ENCODE measurements at regions not wholly inside any gene's neighbourhood (a gene's known extent, or its start where the extent isn't known, plus 50 kb on each side); places are given as distances from the start of the nearest gene placed in this dataset.
"Not testable (repeated sequence)": the region's sequence is repeated elsewhere in the genome, so short reads cannot be mapped to it uniquely, and the experiment has no call there.

DNA sequence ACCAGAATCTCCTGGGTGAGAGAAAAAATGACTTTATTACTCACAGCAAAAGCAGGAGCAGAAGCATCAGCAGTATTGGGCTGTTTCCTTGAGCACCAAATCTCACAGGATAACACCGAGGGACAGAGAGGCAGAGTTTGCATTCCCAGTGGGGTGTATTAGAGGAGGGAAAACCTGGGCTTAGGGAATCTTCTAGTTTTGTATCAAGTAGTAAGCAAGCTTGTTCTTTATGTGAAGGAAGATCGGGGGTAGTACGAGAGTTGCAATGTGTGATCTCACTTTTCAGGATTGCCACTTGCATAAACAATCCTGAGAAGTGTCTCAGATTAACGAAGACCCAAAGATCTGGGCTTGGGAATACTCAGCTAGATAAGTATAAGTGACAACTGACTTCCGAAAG lies 1163.0 kb downstream of the TAF11L14 start:
- no peak overlapping the region for H2AFZ ChIP-seq (ENCODE audit: low read length, unreplicated experiment)
- no peaks in the 10 kb centered on the region for H3K36me3 ChIP-seq (ENCODE audit: insufficient read depth, low read length)
- H3K4me1 ChIP-seq (ENCODE audit: control insufficient read depth, insufficient read depth, low read length, unreplicated experiment) = no peaks in the 10 kb centered on the region
- H3K79me2 ChIP-seq (ENCODE audit: control insufficient read depth, insufficient read depth, low read length, unreplicated experiment) = no peaks in the 10 kb centered on the region
- no peak overlapping the region for H3K4me3 ChIP-seq (ENCODE audit: low read depth, low read length)
- H3K27ac ChIP-seq (ENCODE audit: low read depth, low read length) = no peak overlapping the region
- 0 out of 2 replicates have a peak, but pooled peaks cover 3% of the 10 kb centered on the region for H3K27me3 ChIP-seq (ENCODE audit: insufficient read depth, low read length)

DNA sequence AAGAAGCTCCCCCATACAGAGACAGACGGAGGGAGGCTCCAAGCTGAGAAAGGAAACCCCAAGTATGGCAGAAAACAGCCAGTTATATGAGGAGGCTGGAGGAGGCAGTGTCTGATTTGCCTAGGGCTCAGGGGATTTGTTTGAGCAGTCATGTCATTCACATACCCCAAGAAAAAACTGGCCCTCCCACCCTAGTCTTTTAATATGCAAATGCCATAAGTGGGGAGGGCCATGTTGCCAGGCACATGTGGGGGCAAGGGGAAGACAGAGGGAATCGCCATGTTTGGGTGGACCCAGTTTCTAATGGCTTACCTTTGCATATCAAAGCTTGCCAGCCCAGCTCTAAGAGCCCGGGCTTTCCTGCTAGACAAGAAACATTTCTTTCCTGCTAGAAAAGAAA lies 1163.8 kb downstream of the TAF11L14 start:
- no peak overlapping the region for H3K4me3 ChIP-seq (ENCODE audit: low read depth, low read length)
- H3K79me2 ChIP-seq (ENCODE audit: control insufficient read depth, insufficient read depth, low read length, unreplicated experiment) = no peaks in the 10 kb centered on the region
- no peaks in the 10 kb centered on the region for H3K36me3 ChIP-seq (ENCODE audit: insufficient read depth, low read length)
- H3K4me1 ChIP-seq (ENCODE audit: control insufficient read depth, insufficient read depth, low read length, unreplicated experiment) = no peaks in the 10 kb centered on the region
- H3K27me3 ChIP-seq (ENCODE audit: insufficient read depth, low read length) = 0 out of 2 replicates have a peak, but pooled peaks cover 3% of the 10 kb centered on the region
- no peak overlapping the region for H2AFZ ChIP-seq (ENCODE audit: low read length, unreplicated experiment)
- no peak overlapping the region for H3K27ac ChIP-seq (ENCODE audit: low read depth, low read length)

DNA sequence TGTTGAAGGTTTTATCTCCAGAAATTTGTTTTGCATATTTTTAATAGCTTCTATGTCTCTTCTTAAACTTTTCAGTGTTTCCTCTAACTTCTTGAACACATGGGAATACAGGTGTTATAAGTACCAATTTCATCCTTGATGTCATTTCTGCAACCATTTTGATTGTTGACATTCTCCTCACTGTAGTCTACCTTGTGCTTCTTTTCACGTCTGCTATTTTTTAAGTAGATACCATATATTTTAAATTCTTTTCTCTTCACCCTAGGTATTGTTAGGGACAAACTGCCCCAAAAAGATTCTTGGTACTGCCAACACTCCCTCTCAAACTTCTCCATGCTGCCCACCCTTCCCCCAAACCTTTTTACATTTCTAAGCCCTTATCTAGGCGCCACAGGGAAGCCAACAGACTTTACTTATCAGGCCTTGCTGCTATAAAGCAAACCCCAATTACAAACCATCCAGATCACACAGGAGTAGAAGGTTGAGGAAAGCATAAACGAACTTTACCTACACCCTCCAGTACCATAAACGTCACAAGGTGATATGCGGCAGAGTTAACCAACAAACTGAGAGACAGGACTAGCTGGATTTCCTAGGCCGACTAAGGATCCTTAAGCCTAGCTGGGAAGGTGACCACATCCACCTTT lies 1165.3 kb downstream of the TAF11L14 start:
- Histone ChIP-seq H3K27ac (ENCODE audit: low read depth, low read length) (no peak overlapping the region), H3K27me3 (ENCODE audit: insufficient read depth, low read length) (no peaks in the 10 kb centered on the region), H3K79me2 (ENCODE audit: control insufficient read depth, insufficient read depth, low read length, unreplicated experiment) (no peaks in the 10 kb centered on the region), H3K4me3 (ENCODE audit: low read depth, low read length) (no peak overlapping the region), H2AFZ (ENCODE audit: low read length, unreplicated experiment) (no peak overlapping the region), H3K4me1 (ENCODE audit: control insufficient read depth, insufficient read depth, low read length, unreplicated experiment) (no peaks in the 10 kb centered on the region), H3K36me3 (ENCODE audit: insufficient read depth, low read length) (no peaks in the 10 kb centered on the region)

DNA sequence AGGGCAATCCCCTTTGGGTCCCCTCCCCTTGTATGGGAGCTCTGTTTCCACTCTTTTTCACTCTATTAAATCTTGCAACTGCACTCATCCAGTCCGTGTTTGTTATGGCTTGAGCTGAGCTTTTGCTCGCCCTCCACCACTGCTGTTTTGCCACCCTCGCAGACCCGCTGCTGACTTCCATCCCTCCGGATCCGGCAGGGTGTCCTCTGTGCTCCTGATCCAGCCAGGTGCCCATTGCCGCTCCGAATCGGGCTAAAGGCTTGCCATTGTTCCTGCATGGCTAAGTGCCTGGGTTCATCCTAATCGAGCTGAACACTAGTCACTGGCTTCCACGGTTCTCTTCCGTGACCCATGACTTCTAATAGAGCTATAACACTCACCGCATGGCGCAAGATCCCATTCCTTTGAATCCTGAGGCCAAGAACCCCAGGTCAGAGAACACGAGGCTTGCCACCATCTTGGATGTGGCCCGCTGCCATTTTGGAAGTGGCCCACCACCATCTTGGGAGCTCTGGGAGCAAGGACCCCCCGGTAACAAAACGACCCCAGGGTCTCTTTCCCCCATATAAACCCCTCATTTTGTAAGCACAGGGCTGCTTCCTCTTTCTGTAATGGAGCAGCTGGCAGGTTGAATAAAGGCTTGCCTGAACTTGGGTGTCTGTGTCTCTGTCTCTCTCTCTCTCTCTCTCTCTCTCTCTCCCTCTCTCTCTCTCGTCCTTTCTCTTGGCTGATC lies 1166.2 kb downstream of the TAF11L14 start:
- H2AFZ ChIP-seq (ENCODE audit: low read length, unreplicated experiment) = no peak overlapping the region

DNA sequence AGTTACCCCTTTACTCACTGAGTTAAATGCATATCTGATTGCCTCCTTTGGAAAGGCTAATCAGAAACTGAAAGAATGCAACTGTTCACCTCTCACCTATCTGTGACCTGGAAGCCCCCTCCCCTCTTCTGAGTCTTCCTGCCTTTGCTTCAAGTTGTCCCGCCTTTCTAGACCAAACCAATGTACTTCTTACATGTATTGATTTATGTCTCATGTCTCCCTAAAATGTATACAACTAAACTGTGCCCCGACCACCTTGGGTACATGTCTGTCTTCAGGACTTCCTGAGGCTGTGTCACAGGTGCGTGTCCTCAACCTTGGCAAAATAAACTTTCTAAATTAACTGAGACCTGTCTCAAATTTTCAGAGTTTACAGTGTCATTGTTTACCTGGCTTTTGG lies 1167.2 kb downstream of the TAF11L14 start:
- not testable (repeated sequence) for H3K27me3 ChIP-seq (ENCODE audit: insufficient read depth, low read length); H3K4me3 ChIP-seq (ENCODE audit: low read depth, low read length); H3K4me1 ChIP-seq (ENCODE audit: control insufficient read depth, insufficient read depth, low read length, unreplicated experiment); H3K27ac ChIP-seq (ENCODE audit: low read depth, low read length); H3K36me3 ChIP-seq (ENCODE audit: insufficient read depth, low read length); H2AFZ ChIP-seq (ENCODE audit: low read length, unreplicated experiment); H3K79me2 ChIP-seq (ENCODE audit: control insufficient read depth, insufficient read depth, low read length, unreplicated experiment)

More for the DNA sequence above, 1166.2 kb downstream of the TAF11L14 start:
- H3K4me1 ChIP-seq (ENCODE audit: control insufficient read depth, insufficient read depth, low read length, unreplicated experiment) = no peaks in the 10 kb centered on the region
- no peak overlapping the region for H3K4me3 ChIP-seq (ENCODE audit: low read depth, low read length)
- H3K27ac ChIP-seq (ENCODE audit: low read depth, low read length) = no peak overlapping the region
- H3K27me3 ChIP-seq (ENCODE audit: insufficient read depth, low read length) = no peaks in the 10 kb centered on the region
- no peaks in the 10 kb centered on the region for H3K36me3 ChIP-seq (ENCODE audit: insufficient read depth, low read length)
- H3K79me2 ChIP-seq (ENCODE audit: control insufficient read depth, insufficient read depth, low read length, unreplicated experiment) = no peaks in the 10 kb centered on the region

DNA sequence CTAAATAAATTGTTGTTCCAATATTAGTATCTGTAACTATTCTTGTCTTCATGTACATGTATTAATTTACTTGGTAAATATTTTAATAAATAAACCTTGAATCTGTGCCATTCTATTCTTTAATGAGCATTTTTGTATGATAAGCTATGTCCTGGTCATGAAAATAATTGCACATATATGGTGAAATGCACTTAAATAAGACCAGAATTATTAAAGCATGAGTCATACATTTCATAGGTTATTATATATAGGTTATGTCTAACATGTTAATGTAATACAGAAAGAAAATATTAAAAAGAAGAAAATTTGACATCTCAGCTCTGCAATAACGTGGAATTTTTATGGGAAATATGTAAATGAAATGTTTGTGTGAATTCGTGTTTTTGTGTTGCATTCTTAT lies 1168.1 kb downstream of the TAF11L14 start:
- Histone ChIP-seq H3K27ac (ENCODE audit: low read depth, low read length) (no peak overlapping the region), H3K36me3 (ENCODE audit: insufficient read depth, low read length) (no peaks in the 10 kb centered on the region), H3K4me3 (ENCODE audit: low read depth, low read length) (no peak overlapping the region), H3K27me3 (ENCODE audit: insufficient read depth, low read length) (peaks cover 4% of the 10 kb centered on the region; the same call in 1 of the 2 replicates), H2AFZ (ENCODE audit: low read length, unreplicated experiment) (no peak overlapping the region), H3K79me2 (ENCODE audit: control insufficient read depth, insufficient read depth, low read length, unreplicated experiment) (no peaks in the 10 kb centered on the region), H3K4me1 (ENCODE audit: control insufficient read depth, insufficient read depth, low read length, unreplicated experiment) (no peaks in the 10 kb centered on the region)

DNA sequence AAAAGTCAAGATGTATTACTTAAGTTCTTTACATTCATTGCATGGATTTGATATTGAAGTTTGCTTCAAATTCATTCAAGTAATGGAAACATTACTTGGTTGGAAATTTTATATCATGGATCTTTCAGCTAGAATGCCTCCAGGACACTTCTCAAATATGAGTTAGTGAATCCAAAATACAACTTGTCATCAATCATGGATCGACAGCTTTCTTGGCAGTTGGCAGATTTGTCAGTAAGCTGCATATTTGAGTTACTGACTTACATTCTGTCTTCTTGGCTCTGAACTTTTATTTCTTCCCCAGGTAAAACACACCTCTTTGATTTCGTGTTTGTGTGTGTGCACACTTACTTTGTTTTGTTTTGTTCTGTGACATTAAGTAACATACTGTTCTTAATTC lies 1171.1 kb downstream of the TAF11L14 start:
- Histone ChIP-seq H3K36me3 (ENCODE audit: insufficient read depth, low read length) (no peaks in the 10 kb centered on the region), H3K4me1 (ENCODE audit: control insufficient read depth, insufficient read depth, low read length, unreplicated experiment) (no peaks in the 10 kb centered on the region), H3K27ac (ENCODE audit: low read depth, low read length) (no peak overlapping the region), H3K79me2 (ENCODE audit: control insufficient read depth, insufficient read depth, low read length, unreplicated experiment) (no peaks in the 10 kb centered on the region), H3K27me3 (ENCODE audit: insufficient read depth, low read length) (peaks cover 11% of the 10 kb centered on the region; the same call in 1 of the 2 replicates), H3K4me3 (ENCODE audit: low read depth, low read length) (no peak overlapping the region), H2AFZ (ENCODE audit: low read length, unreplicated experiment) (no peak overlapping the region)

DNA sequence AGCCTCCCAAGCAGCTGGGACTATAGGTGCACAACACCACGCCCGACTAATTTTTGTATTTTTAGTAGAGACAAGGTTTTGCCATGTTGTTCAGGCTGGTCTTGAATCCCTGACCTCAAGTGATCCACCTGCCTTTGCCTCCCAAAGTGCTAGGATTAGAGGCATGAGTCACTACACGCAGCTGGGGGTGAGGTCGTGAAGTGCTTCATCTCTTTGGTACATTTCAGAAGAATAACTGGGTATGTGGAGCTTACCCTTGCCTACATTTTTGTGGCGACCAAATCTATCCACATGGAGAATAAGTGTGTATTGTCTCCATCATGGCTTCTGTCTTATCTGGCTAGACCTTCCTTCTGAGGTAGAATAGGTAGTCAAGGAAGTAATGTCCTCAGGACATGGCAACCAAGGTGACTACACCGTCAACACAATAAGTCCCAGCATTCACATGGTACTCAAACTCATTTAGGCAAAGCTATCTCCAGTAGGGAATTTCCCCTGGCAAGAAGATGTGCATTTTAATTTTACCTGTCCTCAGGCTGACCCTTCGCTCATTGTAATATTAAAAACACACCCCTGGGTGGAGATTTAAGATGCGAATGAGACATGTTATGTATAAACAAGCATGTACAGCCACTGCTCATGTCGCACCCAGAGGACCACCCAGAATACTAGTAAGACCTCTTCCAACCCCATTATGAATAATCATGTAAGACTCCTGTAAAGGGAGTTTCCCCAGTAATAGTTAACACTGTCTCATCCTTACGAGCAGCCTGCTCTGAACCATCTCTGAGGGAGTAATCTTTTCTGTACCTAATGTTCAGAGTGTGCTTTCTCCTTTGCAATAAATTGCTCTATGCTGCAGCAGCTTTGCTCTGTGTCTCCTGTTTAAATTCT lies 1173.2 kb downstream of the TAF11L14 start:
- no peak overlapping the region for H2AFZ ChIP-seq (ENCODE audit: low read length, unreplicated experiment)
- H3K4me1 ChIP-seq (ENCODE audit: control insufficient read depth, insufficient read depth, low read length, unreplicated experiment) = no peaks in the 10 kb centered on the region
- H3K27me3 ChIP-seq (ENCODE audit: insufficient read depth, low read length) = peaks cover 11% of the 10 kb centered on the region; the same call in 1 of the 2 replicates
- H3K36me3 ChIP-seq (ENCODE audit: insufficient read depth, low read length) = no peaks in the 10 kb centered on the region
- no peak overlapping the region for H3K27ac ChIP-seq (ENCODE audit: low read depth, low read length)
- H3K79me2 ChIP-seq (ENCODE audit: control insufficient read depth, insufficient read depth, low read length, unreplicated experiment) = no peaks in the 10 kb centered on the region
- H3K4me3 ChIP-seq (ENCODE audit: low read depth, low read length) = no peak overlapping the region

DNA sequence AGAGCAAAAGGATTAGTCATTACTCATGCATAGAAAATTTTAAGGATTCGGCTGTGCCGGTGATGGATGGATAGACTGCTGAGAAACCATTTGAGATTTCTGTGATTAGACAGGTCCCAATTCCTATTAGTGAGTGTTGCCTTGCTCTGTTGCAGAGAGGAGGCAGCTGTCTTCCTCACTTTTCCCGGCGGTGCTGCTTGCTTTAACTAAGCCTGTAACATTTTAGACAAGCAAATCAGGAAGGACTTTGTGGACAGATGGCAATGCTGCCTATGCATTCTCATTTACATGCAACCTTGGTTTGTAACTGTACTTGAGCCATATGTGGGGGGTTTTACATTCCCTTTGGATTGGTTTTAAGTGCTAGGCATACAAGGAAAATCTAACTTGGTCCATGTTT lies 1176.3 kb downstream of the CDH18 start:
- Histone ChIP-seq H3K27ac (ENCODE audit: low read depth, low read length) (no peak overlapping the region), H3K4me3 (ENCODE audit: low read depth, low read length) (no peak overlapping the region), H2AFZ (ENCODE audit: low read length, unreplicated experiment) (no peak overlapping the region), H3K79me2 (ENCODE audit: control insufficient read depth, insufficient read depth, low read length, unreplicated experiment) (no peaks in the 10 kb centered on the region), H3K36me3 (ENCODE audit: insufficient read depth, low read length) (no peaks in the 10 kb centered on the region), H3K4me1 (ENCODE audit: control insufficient read depth, insufficient read depth, low read length, unreplicated experiment) (no peaks in the 10 kb centered on the region), H3K27me3 (ENCODE audit: insufficient read depth, low read length) (peaks cover 10% of the 10 kb centered on the region; the same call in 1 of the 2 replicates)

DNA sequence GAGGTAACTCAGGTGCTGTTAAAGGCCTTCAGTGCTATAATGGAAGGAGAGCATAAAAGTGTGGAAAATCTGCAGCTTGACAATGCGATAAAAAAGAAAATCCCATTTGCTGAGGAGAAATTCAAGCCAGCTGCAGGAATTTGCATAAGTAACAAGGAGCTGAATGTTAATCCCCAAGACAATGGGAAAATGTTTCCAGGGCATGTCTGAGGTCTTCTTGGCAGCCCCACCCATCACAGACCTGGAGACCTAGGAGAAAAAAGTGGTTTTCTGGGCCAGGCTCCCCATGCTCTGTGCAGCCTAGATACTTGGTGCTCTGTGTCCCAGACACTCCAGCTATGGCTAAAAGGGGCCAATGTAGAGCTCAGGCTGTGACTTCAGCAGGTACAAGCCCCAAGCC lies 1159.6 kb downstream of the CDH18 start:
- Histone ChIP-seq H3K4me3 (ENCODE audit: low read depth, low read length) (no peak overlapping the region), H3K36me3 (ENCODE audit: insufficient read depth, low read length) (no peaks in the 10 kb centered on the region), H3K27ac (ENCODE audit: low read depth, low read length) (no peak overlapping the region), H2AFZ (ENCODE audit: low read length, unreplicated experiment) (no peak overlapping the region), H3K4me1 (ENCODE audit: control insufficient read depth, insufficient read depth, low read length, unreplicated experiment) (no peaks in the 10 kb centered on the region), H3K27me3 (ENCODE audit: insufficient read depth, low read length) (peaks cover 3% of the 10 kb centered on the region; the same call in 1 of the 2 replicates), H3K79me2 (ENCODE audit: control insufficient read depth, insufficient read depth, low read length, unreplicated experiment) (no peaks in the 10 kb centered on the region)
